ENCODE measurements at regions not wholly inside any gene's neighbourhood (a gene's known extent, or its start where the extent isn't known, plus 50 kb on each side); places are given as distances from the start of the nearest gene placed in this dataset.

GRCh38 chr16:54779549-54779948, 151.1 kb upstream of the IRX5 start:
- Histone ChIP-seq H3K9me3 (ENCODE audit: severe bottlenecking) (no peaks in the 10 kb centered on the region), H3K27ac (no peak overlapping the region), H3K4me3 (ENCODE audit: low read depth, low read length) (no peak overlapping the region), H3K36me3 (no peaks in the 10 kb centered on the region), H3K27me3 (ENCODE audit: insufficient read depth, low read depth, severe bottlenecking) (no peaks in the 10 kb centered on the region)
- TF ChIP-seq, protein P1, sequence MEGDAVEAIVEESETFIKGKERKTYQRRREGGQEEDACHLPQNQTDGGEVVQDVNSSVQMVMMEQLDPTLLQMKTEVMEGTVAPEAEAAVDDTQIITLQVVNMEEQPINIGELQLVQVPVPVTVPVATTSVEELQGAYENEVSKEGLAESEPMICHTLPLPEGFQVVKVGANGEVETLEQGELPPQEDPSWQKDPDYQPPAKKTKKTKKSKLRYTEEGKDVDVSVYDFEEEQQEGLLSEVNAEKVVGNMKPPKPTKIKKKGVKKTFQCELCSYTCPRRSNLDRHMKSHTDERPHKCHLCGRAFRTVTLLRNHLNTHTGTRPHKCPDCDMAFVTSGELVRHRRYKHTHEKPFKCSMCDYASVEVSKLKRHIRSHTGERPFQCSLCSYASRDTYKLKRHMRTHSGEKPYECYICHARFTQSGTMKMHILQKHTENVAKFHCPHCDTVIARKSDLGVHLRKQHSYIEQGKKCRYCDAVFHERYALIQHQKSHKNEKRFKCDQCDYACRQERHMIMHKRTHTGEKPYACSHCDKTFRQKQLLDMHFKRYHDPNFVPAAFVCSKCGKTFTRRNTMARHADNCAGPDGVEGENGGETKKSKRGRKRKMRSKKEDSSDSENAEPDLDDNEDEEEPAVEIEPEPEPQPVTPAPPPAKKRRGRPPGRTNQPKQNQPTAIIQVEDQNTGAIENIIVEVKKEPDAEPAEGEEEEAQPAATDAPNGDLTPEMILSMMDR (IDR thresholded peaks at IDR 0.05; ENCODE audit: low read depth, low read length): no peak
- no peak for DNase-seq

GRCh38 chr16:54774768-54775167, 155.9 kb upstream of the IRX5 start:
- Histone ChIP-seq H3K9me3 (ENCODE audit: severe bottlenecking) (peaks cover 2% of the 10 kb centered on the region), H3K4me3 (ENCODE audit: low read depth, low read length) (no peak overlapping the region), H3K27me3 (ENCODE audit: insufficient read depth, low read depth, severe bottlenecking) (no peaks in the 10 kb centered on the region), H3K27ac (no peak overlapping the region), H3K36me3 (no peaks in the 10 kb centered on the region)
- TF ChIP-seq, protein P1 (IDR thresholded peaks at IDR 0.05; ENCODE audit: low read depth, low read length): no peak
- DNase-seq: no peak

DNA sequence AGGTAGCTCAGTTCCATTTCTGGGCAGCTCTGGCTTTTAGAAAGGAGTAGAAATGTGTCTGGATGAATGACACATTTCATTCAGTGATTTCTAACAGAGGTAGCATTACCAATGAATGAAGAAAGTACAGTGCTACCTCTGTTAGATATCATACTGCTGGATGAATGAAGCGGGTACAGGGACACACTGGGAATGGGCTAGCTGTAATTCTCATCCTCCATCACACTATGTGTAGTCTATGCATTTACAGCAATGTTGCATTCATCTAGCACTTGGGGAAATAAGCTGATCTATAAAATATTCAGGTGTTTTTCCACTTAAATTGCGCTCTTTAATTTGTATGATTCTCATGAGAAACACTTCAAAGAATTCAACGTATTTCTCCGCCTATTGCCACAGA, 158.3 kb upstream of the IRX5 start:
- no peak overlapping the region for H3K27ac ChIP-seq
- no peak for DNase-seq
- H3K9me3 ChIP-seq (ENCODE audit: severe bottlenecking): peaks cover 2% of the 10 kb centered on the region
- H3K36me3 ChIP-seq: no peaks in the 10 kb centered on the region
- H3K27me3 ChIP-seq (ENCODE audit: insufficient read depth, low read depth, severe bottlenecking): no peaks in the 10 kb centered on the region
- TF ChIP-seq, protein P1 (IDR thresholded peaks at IDR 0.05; ENCODE audit: low read depth, low read length): no peak
- H3K4me3 ChIP-seq (ENCODE audit: low read depth, low read length): no peak overlapping the region

GRCh38 chr16:54766355-54766754, 164.3 kb upstream of the IRX5 start:
- H3K27ac ChIP-seq: no peak overlapping the region
- H3K9me3 ChIP-seq (ENCODE audit: severe bottlenecking): peaks cover 2% of the 10 kb centered on the region
- H3K27me3 ChIP-seq (ENCODE audit: insufficient read depth, low read depth, severe bottlenecking): no peaks in the 10 kb centered on the region
- TF ChIP-seq, protein P1 (IDR thresholded peaks at IDR 0.05; ENCODE audit: low read depth, low read length): no peak
- no peaks in the 10 kb centered on the region for H3K36me3 ChIP-seq
- DNase-seq: no peak
- H3K4me3 ChIP-seq (ENCODE audit: low read depth, low read length): no peak overlapping the region

DNA sequence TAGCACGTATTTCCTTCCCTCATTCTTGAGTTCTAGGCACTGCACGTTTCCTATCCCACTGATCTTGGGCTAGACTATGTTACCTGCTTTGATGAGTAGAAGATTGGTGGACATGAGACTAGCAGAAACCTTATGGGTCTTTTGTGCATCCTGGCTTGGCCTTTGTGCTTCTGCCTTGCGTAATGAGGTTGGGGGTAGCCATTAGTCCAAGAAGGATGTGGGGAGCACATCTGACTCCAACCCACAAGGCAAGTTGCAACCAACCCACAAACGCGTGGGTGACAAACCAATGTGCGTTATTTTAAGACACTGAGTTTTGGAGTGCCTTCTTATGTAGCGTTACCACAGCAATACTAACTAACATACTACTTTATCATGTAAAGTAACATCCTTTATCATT, 180.4 kb upstream of the IRX5 start:
- no peaks in the 10 kb centered on the region for H3K9me3 ChIP-seq (ENCODE audit: severe bottlenecking)
- H3K36me3 ChIP-seq: no peaks in the 10 kb centered on the region
- no peak overlapping the region for H3K27ac ChIP-seq
- no peak overlapping the region for H3K4me3 ChIP-seq (ENCODE audit: low read depth, low read length)
- TF ChIP-seq, protein P1 (IDR thresholded peaks at IDR 0.05; ENCODE audit: low read depth, low read length): no peak
- H3K27me3 ChIP-seq (ENCODE audit: insufficient read depth, low read depth, severe bottlenecking): no peaks in the 10 kb centered on the region
- DNase-seq: no peak

DNA sequence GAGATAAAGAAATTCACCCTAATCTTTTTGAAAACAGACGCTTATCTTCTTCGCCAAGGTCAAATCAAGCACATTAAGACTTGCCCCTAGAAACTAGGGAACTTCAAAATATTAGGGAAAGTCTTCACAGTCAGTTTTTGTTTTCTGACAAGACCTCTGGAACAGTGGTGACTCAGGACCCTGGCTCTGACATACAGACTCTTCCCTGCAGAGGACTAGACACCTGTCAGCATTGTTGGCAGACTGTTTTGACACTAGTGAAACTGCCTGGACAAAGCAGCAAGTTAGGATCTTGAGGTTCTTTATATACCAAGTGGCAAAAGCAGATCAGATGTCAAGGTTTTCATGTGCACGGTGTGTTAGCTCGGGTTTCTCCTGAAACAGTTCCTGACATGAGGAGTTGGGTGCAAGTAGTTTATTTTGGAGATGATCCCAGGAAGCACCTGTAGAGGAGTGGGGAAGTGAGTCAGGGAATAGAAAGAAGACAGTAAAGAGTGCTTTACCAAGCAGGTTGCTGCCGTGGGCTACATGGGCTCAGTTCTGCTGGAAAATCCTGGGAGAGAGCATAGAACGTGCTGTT, 182.0 kb upstream of the IRX5 start:
- Histone ChIP-seq H3K27ac (no peak overlapping the region), H3K27me3 (ENCODE audit: insufficient read depth, low read depth, severe bottlenecking) (no peaks in the 10 kb centered on the region), H3K9me3 (ENCODE audit: severe bottlenecking) (no peaks in the 10 kb centered on the region), H3K4me3 (ENCODE audit: low read depth, low read length) (no peak overlapping the region), H3K36me3 (no peaks in the 10 kb centered on the region)
- no peak for DNase-seq
- TF ChIP-seq, protein P1 (IDR thresholded peaks at IDR 0.05; ENCODE audit: low read depth, low read length): no peak
